PFSK-1 (cell line): ENCODE measurements at regions not wholly inside any gene's neighbourhood (a gene's known extent, or its start where the extent isn't known, plus 50 kb on each side); places are given as distances from the start of the nearest gene placed in this dataset.

Experiments used
- SIN3A ChIP-seq: IDR thresholded peaks from 2 replicates; pipeline ENCODE4 v1.6.1; 2012; ENCODE audit warnings: mild to moderate bottlenecking, low read length, moderate library complexity, borderline replicate concordance; ENCODE audit not compliant: insufficient read depth
- TAF1 ChIP-seq: IDR thresholded peaks from 2 replicates; pipeline ENCODE4 v1.6.1; 2012; ENCODE audit warnings: low read length, control low read depth, borderline replicate concordance; ENCODE audit not compliant: insufficient read depth

DNA sequence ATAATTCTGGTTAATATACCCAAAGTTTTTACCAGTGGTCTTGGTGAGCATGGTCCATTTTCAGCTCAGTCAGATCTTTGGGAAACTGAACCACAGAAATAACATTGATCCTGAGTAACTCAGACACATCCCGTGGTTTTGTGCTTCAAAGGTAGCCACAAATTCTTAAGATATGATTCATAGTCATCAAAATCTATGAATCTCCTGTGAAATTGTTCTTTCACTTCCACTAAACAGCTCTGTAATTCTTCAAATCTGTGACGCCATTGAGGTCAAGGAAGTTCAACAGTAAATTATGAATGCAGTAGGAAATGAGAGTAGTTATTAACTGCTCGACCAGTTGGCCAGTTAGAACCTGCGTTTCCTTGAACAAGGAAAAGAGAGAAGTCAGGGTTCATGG, 147.3 kb downstream of the IRS1 start:
- TF ChIP-seq SIN3A, result no peak
- TF ChIP-seq TAF1, result no peak
